GM18502 (cell line): ENCODE measurements at regions not wholly inside any gene's neighbourhood (a gene's known extent, or its start where the extent isn't known, plus 50 kb on each side); places are given as distances from the start of the nearest gene placed in this dataset.
"Not testable (repeated sequence)": the region's sequence is repeated elsewhere in the genome, so short reads cannot be mapped to it uniquely, and the experiment has no call there.

ENCODE experiments used
- ATAC-seq: cut with Tn5 transposase; IDR thresholded peaks from one replicate; pipeline ENCODE4 v1.9.1; 2021; ENCODE audit warnings: mild to moderate bottlenecking; ENCODE audit not compliant: unreplicated experiment, poor library complexity

DNA sequence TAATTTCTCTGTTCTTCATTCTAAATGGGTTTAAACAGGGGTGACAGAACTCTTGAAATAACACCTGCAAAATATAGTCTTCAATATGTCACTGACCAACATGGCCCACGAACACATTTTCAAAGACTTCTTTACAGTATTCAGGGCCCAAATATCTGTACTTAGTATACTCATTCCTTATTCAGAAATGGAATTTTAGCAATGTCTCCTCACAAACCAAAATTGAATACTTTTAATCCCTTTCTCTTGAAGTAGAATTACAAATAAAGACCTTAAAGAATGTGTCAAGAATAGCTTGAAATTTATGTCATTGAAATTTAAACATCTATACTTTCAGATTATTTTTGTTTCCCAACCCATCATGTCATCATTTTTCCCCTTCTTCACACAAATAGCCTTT is 263.1 kb downstream of the LRIG3 start:
- no peak for ATAC-seq

GRCh38 chr12:58665375-58665774 is 254.9 kb downstream of the LRIG3 start:
- no peak for ATAC-seq

GRCh38 chr12:58668233-58668632 is 252.1 kb downstream of the LRIG3 start:
- ATAC-seq = no peak

DNA sequence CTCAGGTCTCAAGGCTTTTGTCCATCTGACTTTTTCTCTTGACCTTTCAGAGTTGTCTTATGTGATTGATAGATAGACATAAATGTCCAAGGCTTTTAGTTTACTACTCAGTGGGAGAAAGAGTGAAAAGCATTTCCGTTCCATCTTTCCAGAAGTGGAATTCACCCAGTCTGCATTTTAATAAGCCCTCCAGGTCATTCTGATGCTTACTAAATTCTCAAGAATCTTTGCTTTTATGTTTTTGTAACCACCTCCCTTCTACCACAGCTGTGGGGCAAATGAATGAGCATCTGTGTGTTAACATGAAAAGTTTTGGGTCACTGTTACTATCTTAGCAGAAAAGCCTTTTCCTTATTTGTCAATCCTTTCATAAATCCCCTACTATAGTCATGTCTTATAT is 251.4 kb downstream of the LRIG3 start:
- ATAC-seq = no peak

DNA sequence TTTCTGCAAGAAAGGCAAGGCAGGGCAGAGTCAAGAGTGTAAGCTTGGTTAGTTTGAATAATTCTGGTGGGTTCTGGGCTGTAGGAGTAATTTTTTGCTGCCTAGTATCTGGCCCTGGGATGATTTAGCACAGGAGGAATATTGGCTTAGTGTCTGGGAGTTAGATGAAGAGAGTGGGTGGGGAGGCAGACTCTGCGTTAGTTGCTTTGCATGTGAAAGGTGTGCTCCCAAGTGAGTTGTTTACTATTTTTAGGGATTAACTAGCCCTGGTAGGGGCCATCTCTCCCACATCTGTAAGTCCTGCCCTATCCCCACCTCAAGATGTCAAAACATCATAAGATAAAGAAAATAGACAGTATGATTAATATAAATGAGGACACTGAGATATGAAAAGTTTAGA is 249.7 kb downstream of the LRIG3 start:
- no peak for ATAC-seq

DNA sequence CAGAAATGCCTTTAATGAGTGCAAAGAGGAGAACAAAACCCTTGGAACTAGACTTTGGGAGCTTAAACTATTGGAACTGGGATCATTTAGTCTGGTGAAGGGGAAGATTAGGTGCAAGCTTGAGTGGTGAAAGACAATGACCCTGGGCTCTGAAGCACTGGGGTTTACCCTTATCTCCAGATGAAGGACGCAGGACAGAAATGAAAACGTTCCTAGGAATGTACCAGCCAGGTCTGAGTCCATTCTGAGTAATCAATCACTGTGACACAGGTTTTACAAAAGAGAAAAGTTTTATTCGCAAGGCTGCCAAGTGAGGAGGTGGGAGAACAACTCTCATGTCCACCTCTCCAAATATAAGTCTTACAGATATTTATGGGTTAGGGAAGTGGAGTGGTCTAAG is 249.1 kb downstream of the LRIG3 start:
- ATAC-seq = no peak

GRCh38 chr12:58673021-58673420 is 247.3 kb downstream of the LRIG3 start:
- ATAC-seq = no peak

- ATAC-seq = not testable (repeated sequence)
Measured at GRCh38 chr12:58677833-58678232, 242.5 kb downstream of the LRIG3 start.

- no peak for ATAC-seq
Measured at GRCh38 chr12:58678753-58679152, 241.6 kb downstream of the LRIG3 start.

DNA sequence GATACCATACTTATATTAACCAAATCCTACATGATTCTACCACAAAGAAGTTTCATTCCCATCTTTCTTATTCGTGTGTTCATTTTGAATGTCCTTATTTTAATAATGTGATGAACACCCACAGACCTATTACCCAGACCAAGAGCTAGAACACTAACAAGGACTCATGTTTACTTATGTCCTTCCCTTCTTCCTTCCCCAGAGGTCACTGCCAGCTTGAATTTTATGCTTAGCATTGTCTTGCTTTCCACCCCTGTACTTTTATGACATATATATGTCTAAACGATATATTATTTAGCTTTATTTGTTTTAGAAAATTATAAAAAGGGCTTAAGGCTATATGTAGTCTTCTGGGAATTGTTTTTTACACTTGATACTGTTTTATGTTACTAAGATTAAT is 238.6 kb downstream of the LRIG3 start:
- no peak for ATAC-seq

DNA sequence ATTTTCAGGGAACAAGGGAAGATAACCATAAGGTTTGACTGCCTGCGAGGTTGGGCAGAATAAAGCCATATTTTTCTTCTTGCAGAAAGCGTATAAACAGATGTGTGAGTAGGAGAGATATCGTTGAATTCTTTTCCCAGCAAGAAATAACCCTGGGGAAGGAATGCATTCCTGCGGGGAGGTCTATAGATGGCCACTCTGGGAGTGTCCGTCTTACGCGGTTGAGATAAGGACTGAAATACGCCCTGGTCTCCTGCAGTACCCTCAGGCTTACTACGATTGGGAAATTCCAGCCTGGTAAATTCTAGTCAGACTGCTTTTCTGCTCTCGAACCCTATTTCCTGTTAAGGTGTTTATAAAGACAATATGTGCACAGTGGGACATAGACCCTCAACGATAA is 225.0 kb downstream of the LRIG3 start:
- no peak for ATAC-seq

- ATAC-seq = no peak
Measured at GRCh38 chr12:58701536-58701935, 218.8 kb downstream of the LRIG3 start.

GRCh38 chr12:58703866-58704265 is 216.4 kb downstream of the LRIG3 start:
- no peak for ATAC-seq

DNA sequence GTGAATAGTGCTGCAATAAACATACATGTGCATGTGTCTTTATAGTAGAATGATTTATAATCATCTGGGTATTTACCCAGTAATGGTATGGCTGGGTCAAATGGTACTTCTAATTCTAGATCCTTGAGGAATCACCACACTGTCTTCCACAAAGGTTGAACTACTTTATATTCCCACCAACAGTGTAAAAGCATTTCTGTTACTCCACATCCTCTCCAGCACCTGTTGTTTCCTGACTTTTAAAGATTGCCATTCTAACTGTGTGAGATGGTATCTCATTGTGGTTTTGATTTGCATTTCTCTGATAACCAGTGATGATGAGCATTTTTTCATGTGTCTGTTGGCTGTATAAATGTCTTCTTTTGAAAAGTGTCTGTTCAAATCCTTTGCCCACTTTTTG is 215.5 kb downstream of the LRIG3 start:
- ATAC-seq = not testable (repeated sequence)

DNA sequence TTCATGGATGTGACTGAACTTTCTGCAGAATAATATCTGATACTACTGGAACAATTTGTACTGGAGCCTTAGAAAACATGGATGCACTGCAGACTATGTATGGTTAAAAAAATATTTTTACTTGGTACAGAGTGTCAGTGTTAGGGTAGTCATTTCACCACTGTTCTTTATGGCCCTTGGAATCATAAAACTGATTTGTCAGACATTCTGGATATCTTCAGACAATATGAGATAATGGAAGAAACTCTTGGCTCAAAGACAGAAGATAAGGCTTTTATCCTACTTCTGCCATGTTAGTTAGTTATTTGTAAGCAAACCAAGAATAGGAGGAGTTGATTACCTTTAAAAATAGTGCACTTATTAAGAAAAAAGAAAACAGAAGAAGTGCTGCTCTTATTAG is 209.4 kb downstream of the LRIG3 start:
- no peak for ATAC-seq

DNA sequence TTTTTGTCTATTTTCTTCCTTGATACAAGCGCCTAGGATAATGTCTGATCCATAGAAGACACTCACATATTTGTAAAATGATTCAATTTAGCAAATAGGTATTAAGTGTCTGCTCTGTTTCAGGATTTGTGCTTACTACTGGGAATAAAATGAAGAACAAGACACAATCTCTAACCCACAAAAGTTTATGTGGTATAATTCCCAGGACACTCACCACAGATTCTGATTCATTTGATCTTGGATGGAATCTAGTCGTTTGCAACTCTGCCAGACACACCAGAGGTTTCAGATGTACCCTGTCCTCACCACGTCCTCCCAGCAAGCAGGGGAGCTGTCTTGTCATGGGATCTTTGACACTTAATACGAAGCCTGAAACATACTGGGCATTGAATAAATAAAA is 208.3 kb downstream of the LRIG3 start:
- no peak for ATAC-seq

DNA sequence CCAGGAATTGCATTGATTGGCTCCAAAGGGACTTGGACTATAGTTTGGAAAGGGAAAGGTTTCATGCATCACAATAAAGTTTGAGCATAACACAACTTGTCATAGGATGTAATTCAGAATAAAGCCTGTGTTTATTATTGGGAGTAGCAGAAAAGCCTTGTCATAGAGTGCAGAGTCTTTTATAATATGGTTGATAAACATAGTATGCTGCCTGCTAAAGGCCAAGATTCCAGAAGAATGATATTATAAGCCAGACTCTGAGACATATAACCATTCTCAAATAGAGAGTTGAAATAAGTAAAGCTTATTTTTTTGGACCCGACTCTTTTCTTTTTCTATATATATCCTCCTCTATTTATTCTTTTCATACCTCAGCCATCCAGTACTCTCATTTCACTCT is 207.3 kb downstream of the LRIG3 start:
- ATAC-seq = no peak

DNA sequence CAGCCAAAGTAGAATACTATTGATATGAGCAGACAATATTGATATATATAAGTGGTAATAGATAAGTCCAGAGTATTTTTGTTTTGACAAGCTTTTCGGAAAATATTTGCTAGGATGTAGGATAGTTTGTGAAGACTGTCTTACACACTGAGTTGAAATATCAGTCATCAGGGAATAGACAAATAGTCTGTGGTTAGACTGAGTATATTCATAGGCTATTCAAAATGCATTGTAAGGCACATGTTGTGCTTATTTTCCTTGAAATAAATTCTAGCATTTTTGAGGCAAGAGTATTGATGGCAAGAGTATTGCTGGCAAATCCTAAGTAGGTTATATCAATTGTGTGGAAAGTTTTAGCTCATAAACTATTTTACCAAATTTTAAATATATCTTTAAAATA is 201.1 kb downstream of the LRIG3 start:
- ATAC-seq = no peak

DNA sequence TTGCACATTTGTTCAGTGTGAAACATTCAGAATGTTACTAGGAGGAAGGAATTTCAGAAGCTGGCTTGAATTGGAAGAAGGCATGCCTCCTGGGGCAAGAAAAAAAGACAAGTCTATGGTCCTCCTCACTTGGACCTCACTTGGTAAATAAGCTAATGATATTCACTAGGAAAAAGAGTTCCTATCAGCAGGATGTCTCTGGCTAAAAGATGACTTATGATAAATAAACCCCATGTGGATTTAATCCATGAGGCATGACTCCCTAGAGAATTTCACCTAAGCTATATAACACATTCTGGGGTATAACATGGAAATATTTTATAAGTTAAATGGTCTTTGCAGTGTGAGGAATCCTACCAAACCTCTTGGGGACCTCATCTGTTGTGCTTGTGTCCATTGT is 199.9 kb downstream of the LRIG3 start:
- ATAC-seq = no peak

GRCh38 chr12:58725400-58726105 is 194.8 kb downstream of the LRIG3 start:
- ATAC-seq = no peak

GRCh38 chr12:58727521-58727920 is 192.8 kb downstream of the LRIG3 start:
- no peak for ATAC-seq

GRCh38 chr12:58728397-58728796 is 191.9 kb downstream of the LRIG3 start:
- no peak for ATAC-seq

GRCh38 chr12:58731096-58731495 is 189.2 kb downstream of the LRIG3 start:
- no peak for ATAC-seq
